ENCODE measurements at regions not wholly inside any gene's neighbourhood (a gene's known extent, or its start where the extent isn't known, plus 50 kb on each side); places are given as distances from the start of the nearest gene placed in this dataset.

GRCh38 chr12:97989366-97989940 lies 525.9 kb upstream of the TMPO start:
- Histone ChIP-seq H3K4me3 (ENCODE audit: low read length) (no peak overlapping the region), H3K9me3 (replicated peaks; ENCODE audit: insufficient read depth, low read length) (no peaks in the 10 kb centered on the region), H2AFZ (ENCODE audit: low read length) (no peak overlapping the region), H3K4me1 (ENCODE audit: low read length) (no peaks in the 10 kb centered on the region), H3K4me2 (ENCODE audit: low read depth, low read length) (no peak overlapping the region), H3K27me3 (replicated peaks; ENCODE audit: insufficient read depth, low read length) (no peaks in the 10 kb centered on the region), H3K9me2 (replicated peaks; ENCODE audit: insufficient read depth, low read length) (no peaks in the 10 kb centered on the region), H3K36me3 (replicated peaks; ENCODE audit: insufficient read depth, low read length) (no peaks in the 10 kb centered on the region), H4K20me1 (ENCODE audit: insufficient read depth, low read length) (no peaks in the 10 kb centered on the region), H3F3A (ENCODE audit: insufficient read depth, low read length) (no peaks in the 10 kb centered on the region), H3K79me2 (ENCODE audit: low read length) (no peaks in the 10 kb centered on the region), H3K9ac (ENCODE audit: low read length) (no peak overlapping the region), H3K27ac (ENCODE audit: low read length) (no peak overlapping the region)
- no peak for DNase-seq
- no peak for TF ChIP-seq EZH2phosphoT487 (IDR thresholded peaks at IDR 0.05; ENCODE audit: low read length)
- TF ChIP-seq EZH2 (optimal IDR thresholded peaks at IDR 0.05; ENCODE audit: low read depth, low read length): no peak
- no peak for TF ChIP-seq CTCF (IDR thresholded peaks at IDR 0.05; ENCODE audit: low read length)

- Histone ChIP-seq H4K20me1 (ENCODE audit: insufficient read depth, low read length) (no peaks in the 10 kb centered on the region), H3K27me3 (replicated peaks; ENCODE audit: insufficient read depth, low read length) (no peaks in the 10 kb centered on the region), H3K27ac (ENCODE audit: low read length) (no peak overlapping the region), H3K4me1 (ENCODE audit: low read length) (no peaks in the 10 kb centered on the region), H3K4me3 (ENCODE audit: low read length) (no peak overlapping the region), H3K36me3 (replicated peaks; ENCODE audit: insufficient read depth, low read length) (no peaks in the 10 kb centered on the region), H3F3A (ENCODE audit: insufficient read depth, low read length) (no peaks in the 10 kb centered on the region), H3K79me2 (ENCODE audit: low read length) (no peaks in the 10 kb centered on the region), H2AFZ (ENCODE audit: low read length) (no peak overlapping the region), H3K9me2 (replicated peaks; ENCODE audit: insufficient read depth, low read length) (no peaks in the 10 kb centered on the region), H3K4me2 (ENCODE audit: low read depth, low read length) (no peak overlapping the region), H3K9me3 (replicated peaks; ENCODE audit: insufficient read depth, low read length) (no peaks in the 10 kb centered on the region), H3K9ac (ENCODE audit: low read length) (no peak overlapping the region)
- DNase-seq: no peak
- no peak for TF ChIP-seq EZH2 (optimal IDR thresholded peaks at IDR 0.05; ENCODE audit: low read depth, low read length)
- TF ChIP-seq CTCF (IDR thresholded peaks at IDR 0.05; ENCODE audit: low read length): no peak
- TF ChIP-seq EZH2phosphoT487 (IDR thresholded peaks at IDR 0.05; ENCODE audit: low read length): no peak
Observed at GRCh38 chr12:97994746-97995484, 520.5 kb upstream of the TMPO start.

- Histone ChIP-seq H3K9me2 (replicated peaks; ENCODE audit: insufficient read depth, low read length) (no peaks in the 10 kb centered on the region), H3K4me3 (ENCODE audit: low read length) (no peak overlapping the region), H3K36me3 (replicated peaks; ENCODE audit: insufficient read depth, low read length) (no peaks in the 10 kb centered on the region), H3K9me3 (replicated peaks; ENCODE audit: insufficient read depth, low read length) (no peaks in the 10 kb centered on the region), H3K4me2 (ENCODE audit: low read depth, low read length) (no peak overlapping the region), H3K79me2 (ENCODE audit: low read length) (no peaks in the 10 kb centered on the region), H3K27ac (ENCODE audit: low read length) (no peak overlapping the region), H4K20me1 (ENCODE audit: insufficient read depth, low read length) (no peaks in the 10 kb centered on the region), H3F3A (ENCODE audit: insufficient read depth, low read length) (no peaks in the 10 kb centered on the region), H3K9ac (ENCODE audit: low read length) (no peak overlapping the region), H3K4me1 (ENCODE audit: low read length) (no peaks in the 10 kb centered on the region), H2AFZ (ENCODE audit: low read length) (no peak overlapping the region), H3K27me3 (replicated peaks; ENCODE audit: insufficient read depth, low read length) (no peaks in the 10 kb centered on the region)
- DNase-seq: no peak
- TF ChIP-seq CTCF (IDR thresholded peaks at IDR 0.05; ENCODE audit: low read length) (no peak), EZH2 (optimal IDR thresholded peaks at IDR 0.05; ENCODE audit: low read depth, low read length) (no peak), EZH2phosphoT487 (IDR thresholded peaks at IDR 0.05; ENCODE audit: low read length) (no peak)
Observed at GRCh38 chr12:97995559-97995958, 519.8 kb upstream of the TMPO start.
